ENCODE measurements at regions not wholly inside any gene's neighbourhood (a gene's known extent, or its start where the extent isn't known, plus 50 kb on each side); places are given as distances from the start of the nearest gene placed in this dataset.

DNA sequence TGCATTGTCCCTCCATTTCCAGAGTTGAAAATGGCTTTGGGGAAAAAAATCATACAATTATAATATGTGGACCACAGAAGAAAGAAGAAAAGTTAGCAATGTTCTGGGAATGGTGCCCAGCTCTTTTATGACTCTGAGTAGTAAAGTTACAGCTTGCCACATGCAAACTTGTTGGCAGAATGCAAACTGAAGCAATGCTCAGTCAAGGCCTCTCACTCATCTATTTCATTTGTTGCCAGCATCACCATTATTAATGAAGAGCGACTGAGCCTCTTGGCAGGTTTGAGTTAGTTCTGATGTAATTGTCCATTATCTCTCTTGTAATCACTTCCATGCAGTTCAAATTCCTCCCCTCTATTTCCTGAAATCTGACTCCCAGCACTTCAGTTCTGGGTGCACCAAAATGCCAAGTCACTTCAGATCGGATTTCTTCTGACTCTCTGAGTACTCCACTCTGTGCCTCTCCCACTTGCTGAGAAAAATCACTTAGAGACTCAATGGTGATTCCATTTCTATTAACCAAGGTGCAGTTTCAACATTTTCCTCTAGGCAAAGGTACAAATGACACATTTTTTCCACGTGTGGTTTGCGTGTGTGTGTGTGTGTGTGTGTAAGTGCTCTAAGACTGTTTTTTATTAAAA, 154.4 kb upstream of the STMND1 start:
- intact Hi-C loops (cut with DNase I) = no loop called here
- no peaks in the 10 kb centered on the region for H3K36me3 ChIP-seq
- DNase-seq (no peak), ATAC-seq (peak; percentile 92)
- H3K4me1 ChIP-seq = peaks cover 6% of the 10 kb centered on the region
- TF ChIP-seq, protein P1, sequence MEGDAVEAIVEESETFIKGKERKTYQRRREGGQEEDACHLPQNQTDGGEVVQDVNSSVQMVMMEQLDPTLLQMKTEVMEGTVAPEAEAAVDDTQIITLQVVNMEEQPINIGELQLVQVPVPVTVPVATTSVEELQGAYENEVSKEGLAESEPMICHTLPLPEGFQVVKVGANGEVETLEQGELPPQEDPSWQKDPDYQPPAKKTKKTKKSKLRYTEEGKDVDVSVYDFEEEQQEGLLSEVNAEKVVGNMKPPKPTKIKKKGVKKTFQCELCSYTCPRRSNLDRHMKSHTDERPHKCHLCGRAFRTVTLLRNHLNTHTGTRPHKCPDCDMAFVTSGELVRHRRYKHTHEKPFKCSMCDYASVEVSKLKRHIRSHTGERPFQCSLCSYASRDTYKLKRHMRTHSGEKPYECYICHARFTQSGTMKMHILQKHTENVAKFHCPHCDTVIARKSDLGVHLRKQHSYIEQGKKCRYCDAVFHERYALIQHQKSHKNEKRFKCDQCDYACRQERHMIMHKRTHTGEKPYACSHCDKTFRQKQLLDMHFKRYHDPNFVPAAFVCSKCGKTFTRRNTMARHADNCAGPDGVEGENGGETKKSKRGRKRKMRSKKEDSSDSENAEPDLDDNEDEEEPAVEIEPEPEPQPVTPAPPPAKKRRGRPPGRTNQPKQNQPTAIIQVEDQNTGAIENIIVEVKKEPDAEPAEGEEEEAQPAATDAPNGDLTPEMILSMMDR (IDR thresholded peaks at IDR 0.05) = no peak
- H3K27me3 ChIP-seq = no peaks in the 10 kb centered on the region
- no peak overlapping the region for H3K4me3 ChIP-seq
- H3K27ac ChIP-seq = peak overlapping the region; percentile 19
- no peaks in the 10 kb centered on the region for H3K9me3 ChIP-seq

DNA sequence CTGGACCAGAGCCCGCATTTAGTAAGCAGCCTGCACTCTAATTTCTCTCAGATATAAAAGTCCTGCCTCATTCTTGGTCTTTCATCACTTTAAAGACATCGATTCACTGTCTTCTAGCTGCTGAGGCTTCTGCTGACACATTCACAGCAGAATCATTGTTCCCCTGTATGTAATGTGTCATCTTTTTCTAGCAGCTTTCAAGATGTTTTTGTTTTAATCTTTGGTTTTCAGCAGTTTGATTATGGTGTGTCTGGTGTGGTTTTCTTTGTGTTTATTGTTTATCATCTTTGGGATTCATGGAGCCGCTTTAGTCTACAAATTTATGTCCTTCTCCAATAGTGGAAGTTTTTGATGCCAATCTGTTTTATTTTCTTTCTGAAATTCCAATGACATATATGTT, 157.3 kb upstream of the STMND1 start:
- ATAC-seq (no peak), DNase-seq (no peak)
- Histone ChIP-seq H3K9me3 (no peaks in the 10 kb centered on the region), H3K4me3 (no peak overlapping the region), H3K4me1 (peaks cover 6% of the 10 kb centered on the region), H3K27me3 (no peaks in the 10 kb centered on the region), H3K27ac (no peak overlapping the region), H3K36me3 (no peaks in the 10 kb centered on the region)
- intact Hi-C loops (cut with DNase I) = no loop called here
- TF ChIP-seq, protein P1 (IDR thresholded peaks at IDR 0.05) = no peak

DNA sequence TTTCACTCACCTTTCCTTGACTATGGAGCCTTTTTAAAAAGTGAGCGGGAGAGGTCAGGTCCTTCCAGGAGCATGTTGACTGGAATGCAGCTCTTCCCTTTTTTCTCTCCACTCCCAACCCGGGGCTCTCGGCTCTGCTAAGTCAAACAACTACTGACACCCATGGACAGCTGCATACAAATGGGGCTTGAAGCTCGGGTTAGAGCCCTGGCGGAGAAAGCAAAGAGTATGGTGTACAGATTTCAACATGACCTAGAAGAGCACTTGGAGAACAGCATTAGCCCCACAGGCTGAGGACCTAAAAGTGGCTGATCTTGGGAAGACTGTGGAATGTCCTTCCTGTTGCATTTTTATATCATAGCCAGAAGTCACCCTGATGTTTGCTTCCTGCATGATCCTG, 162.0 kb upstream of the STMND1 start:
- TF ChIP-seq, protein P1 (IDR thresholded peaks at IDR 0.05) = no peak
- Histone ChIP-seq H3K4me1 (no peaks in the 10 kb centered on the region), H3K27me3 (no peaks in the 10 kb centered on the region), H3K27ac (no peak overlapping the region), H3K4me3 (no peak overlapping the region), H3K36me3 (no peaks in the 10 kb centered on the region), H3K9me3 (no peaks in the 10 kb centered on the region)
- DNase-seq (no peak), ATAC-seq (peak; percentile 43)
- intact Hi-C loops (cut with DNase I) = no loop called here

DNA sequence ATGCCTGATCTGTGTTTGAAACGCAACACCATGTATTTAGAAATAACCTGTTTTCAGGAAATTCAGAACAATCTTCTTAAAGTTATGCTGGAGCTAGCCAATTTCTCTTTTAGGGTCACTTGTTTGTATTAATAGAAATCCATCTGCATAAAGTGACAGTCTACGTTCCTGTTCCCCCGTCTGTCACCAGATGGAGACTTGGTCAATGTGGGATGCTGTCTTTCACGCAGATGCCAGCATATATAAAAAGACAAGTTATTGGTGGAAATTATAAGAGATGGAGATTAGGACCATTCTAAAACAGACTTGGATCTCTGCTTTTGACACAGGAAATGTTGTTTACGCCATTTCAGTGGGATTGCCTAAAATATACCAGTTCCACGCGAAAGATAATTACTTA, 162.5 kb upstream of the STMND1 start:
- Histone ChIP-seq H3K4me1 (no peaks in the 10 kb centered on the region), H3K9me3 (no peaks in the 10 kb centered on the region), H3K27ac (no peak overlapping the region), H3K36me3 (no peaks in the 10 kb centered on the region), H3K27me3 (no peaks in the 10 kb centered on the region), H3K4me3 (no peak overlapping the region)
- DNase-seq (no peak), ATAC-seq (no peak)
- intact Hi-C loops (cut with DNase I) = no loop called here
- TF ChIP-seq, protein P1 (IDR thresholded peaks at IDR 0.05) = no peak

DNA sequence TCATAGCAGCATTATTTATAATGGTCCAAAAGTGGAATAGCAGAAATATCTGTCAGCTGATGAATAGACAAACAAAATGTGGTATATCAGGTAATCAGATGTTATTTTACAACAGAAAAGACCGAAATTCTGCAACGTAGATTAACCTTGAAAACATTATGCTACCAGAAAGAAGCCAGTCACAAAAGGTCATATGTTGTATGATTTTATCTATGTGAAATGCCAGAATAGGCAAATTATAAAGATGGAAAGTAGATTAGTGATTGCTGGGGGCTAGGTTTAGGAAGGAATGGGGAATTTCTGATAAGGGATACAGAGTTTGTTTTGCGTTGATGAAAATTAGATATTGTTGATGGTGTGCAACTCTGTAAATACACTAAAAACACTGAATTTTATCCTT, 165.0 kb upstream of the STMND1 start:
- no peaks in the 10 kb centered on the region for H3K4me1 ChIP-seq
- H3K4me3 ChIP-seq = no peak overlapping the region
- no peaks in the 10 kb centered on the region for H3K27me3 ChIP-seq
- H3K9me3 ChIP-seq = no peaks in the 10 kb centered on the region
- DNase-seq (no peak), ATAC-seq (no peak)
- intact Hi-C loops (cut with DNase I) = no loop called here
- TF ChIP-seq, protein P1 (IDR thresholded peaks at IDR 0.05) = no peak
- no peak overlapping the region for H3K27ac ChIP-seq
- H3K36me3 ChIP-seq = no peaks in the 10 kb centered on the region

DNA sequence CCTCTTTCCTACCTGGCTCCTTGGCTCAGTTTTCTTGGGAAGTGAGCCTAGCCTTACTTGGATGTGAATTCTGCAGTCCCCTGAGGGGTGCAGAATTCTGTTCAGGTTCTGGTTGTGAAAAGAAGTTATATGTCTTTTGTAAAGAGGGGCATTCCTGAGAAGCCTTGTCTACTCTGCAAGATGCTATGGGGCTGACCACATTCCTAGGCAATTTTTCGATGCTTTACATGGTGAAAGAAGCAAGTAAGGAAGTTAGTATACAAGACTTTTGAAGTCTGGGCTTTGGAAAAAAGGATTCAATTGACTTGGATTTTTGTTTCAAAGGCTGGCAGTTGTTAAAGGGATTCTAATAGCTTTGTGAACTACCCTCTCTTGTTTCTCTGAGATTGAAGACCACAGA, 167.9 kb upstream of the STMND1 start:
- Histone ChIP-seq H3K27ac (no peak overlapping the region), H3K9me3 (no peaks in the 10 kb centered on the region), H3K4me1 (no peaks in the 10 kb centered on the region), H3K4me3 (no peak overlapping the region), H3K36me3 (no peaks in the 10 kb centered on the region), H3K27me3 (no peaks in the 10 kb centered on the region)
- ATAC-seq (no peak), DNase-seq (no peak)
- intact Hi-C loops (cut with DNase I) = no loop called here
- TF ChIP-seq, protein P1 (IDR thresholded peaks at IDR 0.05) = no peak
